ENCODE measurements at regions not wholly inside any gene's neighbourhood (a gene's known extent, or its start where the extent isn't known, plus 50 kb on each side); places are given as distances from the start of the nearest gene placed in this dataset.

DNA sequence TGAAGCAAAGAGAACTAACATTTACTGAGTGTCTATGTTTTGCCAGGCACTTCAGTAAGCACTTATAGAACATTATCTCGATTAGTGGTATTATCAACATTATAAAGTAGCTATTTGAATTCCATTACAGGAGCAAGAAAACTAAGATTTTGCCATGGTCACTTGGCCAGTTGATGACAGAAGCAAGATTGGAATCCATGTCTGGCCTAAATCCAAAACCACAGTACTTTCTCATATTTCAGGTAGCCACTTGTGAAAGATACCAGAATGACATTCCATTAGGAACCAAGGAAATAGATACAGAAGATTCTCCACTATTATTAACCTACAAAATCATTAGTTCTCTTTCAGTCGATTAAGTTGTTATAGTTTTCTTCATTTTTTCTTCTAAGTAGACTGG lies 691.0 kb upstream of the API5 start:
- no peaks in the 10 kb centered on the region for H3K36me3 ChIP-seq
- no peaks in the 10 kb centered on the region for H3K27me3 ChIP-seq
- DNase-seq (ENCODE audit: low spot score in 2 of 2), result no peak
- H3K4me3 ChIP-seq, result no peak overlapping the region
- intact Hi-C loops (cut with DNase I; ENCODE audit: low total_unique reads), result no loop called here
- no peaks in the 10 kb centered on the region for H3K4me1 ChIP-seq
- TF ChIP-seq, protein P1, sequence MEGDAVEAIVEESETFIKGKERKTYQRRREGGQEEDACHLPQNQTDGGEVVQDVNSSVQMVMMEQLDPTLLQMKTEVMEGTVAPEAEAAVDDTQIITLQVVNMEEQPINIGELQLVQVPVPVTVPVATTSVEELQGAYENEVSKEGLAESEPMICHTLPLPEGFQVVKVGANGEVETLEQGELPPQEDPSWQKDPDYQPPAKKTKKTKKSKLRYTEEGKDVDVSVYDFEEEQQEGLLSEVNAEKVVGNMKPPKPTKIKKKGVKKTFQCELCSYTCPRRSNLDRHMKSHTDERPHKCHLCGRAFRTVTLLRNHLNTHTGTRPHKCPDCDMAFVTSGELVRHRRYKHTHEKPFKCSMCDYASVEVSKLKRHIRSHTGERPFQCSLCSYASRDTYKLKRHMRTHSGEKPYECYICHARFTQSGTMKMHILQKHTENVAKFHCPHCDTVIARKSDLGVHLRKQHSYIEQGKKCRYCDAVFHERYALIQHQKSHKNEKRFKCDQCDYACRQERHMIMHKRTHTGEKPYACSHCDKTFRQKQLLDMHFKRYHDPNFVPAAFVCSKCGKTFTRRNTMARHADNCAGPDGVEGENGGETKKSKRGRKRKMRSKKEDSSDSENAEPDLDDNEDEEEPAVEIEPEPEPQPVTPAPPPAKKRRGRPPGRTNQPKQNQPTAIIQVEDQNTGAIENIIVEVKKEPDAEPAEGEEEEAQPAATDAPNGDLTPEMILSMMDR (IDR thresholded peaks at IDR 0.05), result no peak
- no peak for TF ChIP-seq POLR2AphosphoS5 (IDR thresholded peaks at IDR 0.05)
- H3K27ac ChIP-seq, result no peak overlapping the region
- no peaks in the 10 kb centered on the region for H3K9me3 ChIP-seq

DNA sequence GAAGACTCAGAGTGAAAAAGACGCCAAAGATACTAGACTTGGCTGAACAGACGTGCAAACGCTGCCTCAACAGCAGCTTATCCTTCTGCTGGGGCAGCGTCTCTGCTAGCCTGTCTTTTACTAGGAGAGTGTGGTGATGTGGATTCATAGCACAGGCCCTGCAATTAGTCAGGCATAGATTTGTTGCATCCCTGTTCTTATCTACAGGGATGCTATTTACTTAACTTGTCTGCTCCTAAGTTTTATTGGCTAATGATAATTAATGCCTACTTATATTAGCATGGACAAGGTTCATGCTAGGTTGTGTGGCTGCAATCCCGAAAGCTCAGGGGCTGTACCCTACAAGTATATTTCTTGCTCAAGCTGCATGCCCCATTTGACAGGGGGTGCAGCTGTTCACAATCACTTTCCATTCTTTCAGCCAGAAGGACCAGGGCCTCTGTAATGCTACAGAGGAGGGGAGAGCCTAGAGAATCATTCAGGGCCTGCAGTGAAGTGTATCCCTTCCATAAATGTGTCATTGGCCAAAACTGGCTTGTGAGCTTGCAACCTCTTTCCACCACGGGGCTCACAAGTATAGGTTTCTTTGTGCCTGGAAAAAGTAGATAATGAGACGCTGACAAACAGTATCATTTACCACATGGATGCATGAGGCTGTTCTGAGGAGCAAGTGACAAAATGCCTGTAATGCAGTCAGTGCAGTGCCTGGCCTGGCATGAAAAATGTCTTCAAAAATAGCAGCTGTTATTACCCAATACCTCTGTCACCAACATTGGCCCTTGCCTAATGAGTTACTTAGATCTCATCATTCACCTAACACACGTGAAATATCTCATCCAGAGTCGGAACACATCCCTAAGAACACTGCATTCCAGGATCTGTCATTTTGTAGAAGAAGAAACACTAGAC lies 685.8 kb upstream of the API5 start:
- intact Hi-C loops (cut with DNase I; ENCODE audit: low total_unique reads), result no loop called here
- TF ChIP-seq, protein P1 (IDR thresholded peaks at IDR 0.05), result no peak
- TF ChIP-seq POLR2AphosphoS5 (IDR thresholded peaks at IDR 0.05) (no peak), POLR2A (IDR thresholded peaks at IDR 0.05) (no peak)
- H3K36me3 ChIP-seq, result no peaks in the 10 kb centered on the region

DNA sequence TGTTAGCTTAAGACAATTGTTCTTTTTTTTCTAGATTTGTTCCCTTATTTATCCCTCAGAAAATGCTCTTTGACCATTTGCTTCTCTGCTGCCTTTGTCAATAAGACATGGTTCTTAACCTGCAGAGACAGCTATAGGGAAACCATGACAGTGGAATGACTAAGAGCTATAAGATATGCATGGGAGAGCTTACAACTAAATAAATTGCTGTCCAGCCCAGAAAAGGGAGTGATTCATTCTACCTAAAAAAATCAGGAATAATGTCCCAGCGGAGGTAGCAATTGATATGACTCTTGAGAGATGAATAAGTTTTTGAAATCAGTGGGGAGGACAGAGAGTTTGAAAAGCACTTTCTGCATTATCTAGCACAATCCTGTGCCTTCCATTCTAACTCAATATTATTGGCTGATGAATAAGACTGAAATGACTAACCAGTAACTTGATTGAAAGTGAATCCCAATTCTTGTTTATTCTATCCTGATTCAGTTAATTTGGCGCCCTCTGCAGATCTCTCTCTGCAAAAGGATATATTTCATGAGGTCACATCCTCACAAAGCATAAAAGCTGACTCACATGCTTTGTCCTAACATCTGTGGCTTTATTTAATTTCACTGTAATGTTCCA lies 680.5 kb upstream of the API5 start:
- no peaks in the 10 kb centered on the region for H3K4me1 ChIP-seq
- DNase-seq (ENCODE audit: low spot score in 2 of 2), result no peak
- TF ChIP-seq POLR2A (IDR thresholded peaks at IDR 0.05), result no peak
- no peak for TF ChIP-seq POLR2AphosphoS5 (IDR thresholded peaks at IDR 0.05)
- TF ChIP-seq, protein P1 (IDR thresholded peaks at IDR 0.05), result no peak
- intact Hi-C loops (cut with DNase I; ENCODE audit: low total_unique reads), result loop anchor here (2.0 kb wide), 1 partner anchor 71 kb away; no protein-coding TSS in a partner anchor
- no peak overlapping the region for H3K4me3 ChIP-seq
- no peak overlapping the region for H3K27ac ChIP-seq
- H3K36me3 ChIP-seq, result no peaks in the 10 kb centered on the region
- no peaks in the 10 kb centered on the region for H3K9me3 ChIP-seq
- no peaks in the 10 kb centered on the region for H3K27me3 ChIP-seq

More for the DNA sequence above, 685.8 kb upstream of the API5 start:
- Histone ChIP-seq H3K4me1 (no peaks in the 10 kb centered on the region), H3K9me3 (no peaks in the 10 kb centered on the region), H3K4me3 (no peak overlapping the region), H3K27ac (no peak overlapping the region), H3K27me3 (no peaks in the 10 kb centered on the region)
- DNase-seq (ENCODE audit: low spot score in 2 of 2), result no peak

DNA sequence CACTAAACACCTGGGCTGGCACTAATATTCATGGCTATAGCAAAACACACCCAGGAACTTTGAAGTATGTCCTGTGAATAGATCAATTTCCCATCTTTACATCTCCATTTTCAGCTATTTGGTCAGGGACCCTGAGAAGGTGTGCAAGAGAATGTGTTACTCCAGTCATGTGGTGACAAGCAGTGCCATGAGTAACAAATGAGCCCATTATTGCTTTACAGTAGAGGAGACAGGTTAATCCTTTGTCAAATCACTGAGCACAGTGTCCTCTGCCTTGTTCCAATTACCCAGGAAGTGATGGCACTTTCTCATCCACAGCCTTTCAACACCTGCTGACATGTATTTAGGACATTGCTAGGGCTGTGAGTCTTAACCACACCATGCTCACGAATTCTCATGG lies 664.8 kb upstream of the API5 start:
- intact Hi-C loops (cut with DNase I; ENCODE audit: low total_unique reads), result no loop called here
- Histone ChIP-seq H3K4me3 (no peak overlapping the region), H3K9me3 (no peaks in the 10 kb centered on the region), H3K4me1 (no peaks in the 10 kb centered on the region), H3K27me3 (no peaks in the 10 kb centered on the region), H3K27ac (no peak overlapping the region), H3K36me3 (no peaks in the 10 kb centered on the region)
- no peak for DNase-seq (ENCODE audit: low spot score in 2 of 2)
- TF ChIP-seq, protein P1 (IDR thresholded peaks at IDR 0.05), result no peak
- no peak for TF ChIP-seq POLR2AphosphoS5 (IDR thresholded peaks at IDR 0.05)
- TF ChIP-seq POLR2A (IDR thresholded peaks at IDR 0.05), result no peak

DNA sequence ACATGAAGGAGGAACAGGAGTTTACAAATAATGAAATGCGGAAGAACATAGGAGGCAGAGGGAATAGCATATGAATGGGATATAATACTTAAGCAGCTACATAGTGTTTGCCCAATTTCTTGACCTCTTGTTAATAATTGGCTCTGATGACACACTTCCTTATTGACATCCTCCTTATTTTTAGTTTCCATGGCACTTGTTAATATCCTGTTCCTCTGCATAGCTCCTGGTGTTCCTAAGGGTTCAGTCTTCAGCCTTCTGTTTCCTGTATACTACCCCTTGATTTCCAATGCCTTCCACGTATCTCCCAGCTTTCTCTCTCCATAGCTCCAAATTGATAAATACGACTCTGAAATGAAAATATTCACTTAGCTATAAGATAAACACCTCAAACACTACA lies 663.8 kb upstream of the API5 start:
- Histone ChIP-seq H3K36me3 (no peaks in the 10 kb centered on the region), H3K9me3 (no peaks in the 10 kb centered on the region), H3K27me3 (no peaks in the 10 kb centered on the region), H3K27ac (no peak overlapping the region), H3K4me1 (no peaks in the 10 kb centered on the region), H3K4me3 (no peak overlapping the region)
- intact Hi-C loops (cut with DNase I; ENCODE audit: low total_unique reads), result no loop called here
- DNase-seq (ENCODE audit: low spot score in 2 of 2), result no peak
- TF ChIP-seq POLR2A (IDR thresholded peaks at IDR 0.05), result no peak
- TF ChIP-seq, protein P1 (IDR thresholded peaks at IDR 0.05), result no peak
- TF ChIP-seq POLR2AphosphoS5 (IDR thresholded peaks at IDR 0.05), result no peak
